VCaP (cell line): ENCODE measurements at regions not wholly inside any gene's neighbourhood (a gene's known extent, or its start where the extent isn't known, plus 50 kb on each side); places are given as distances from the start of the nearest gene placed in this dataset.

Experiments used
- H3K27ac ChIP-seq: fragments of 450-650 bp; 2 replicates; pipeline ENCODE4 v1.5.1; 2017
- CTCF ChIP-seq: fragments of 450-650 bp; conservative IDR thresholded peaks from 2 replicates; pipeline ENCODE4 v1.5.1; 2017; ENCODE audit warnings: mild to moderate bottlenecking, moderate library complexity

- TF ChIP-seq CTCF = no peak
- no peak overlapping the region for H3K27ac ChIP-seq
These were observed 160.8 kb upstream of the GPR149 start for GRCh38 chr3:154590675-154591384.

- TF ChIP-seq CTCF = no peak
- no peak overlapping the region for H3K27ac ChIP-seq
These were observed 158.8 kb upstream of the GPR149 start for GRCh38 chr3:154588831-154589230.

- peak overlapping the region; percentile 35 for H3K27ac ChIP-seq
- TF ChIP-seq CTCF = no peak
These were observed 155.0 kb upstream of the GPR149 start for GRCh38 chr3:154584974-154585373.

- no peak overlapping the region for H3K27ac ChIP-seq
- no peak for TF ChIP-seq CTCF
These were observed 154.1 kb upstream of the GPR149 start for GRCh38 chr3:154584041-154584440.

- no peak for TF ChIP-seq CTCF
- no peak overlapping the region for H3K27ac ChIP-seq
These were observed 153.2 kb upstream of the GPR149 start for GRCh38 chr3:154583086-154583634.

GRCh38 chr3:154582501-154582900 lies 152.5 kb upstream of the GPR149 start:
- TF ChIP-seq CTCF = no peak
- no peak overlapping the region for H3K27ac ChIP-seq

GRCh38 chr3:154571553-154572226 lies 141.7 kb upstream of the GPR149 start:
- TF ChIP-seq CTCF = no peak
- H3K27ac ChIP-seq = peak overlapping the region; percentile 31; the same call in 1 of the 2 replicates
